ENCODE measurements at regions not wholly inside any gene's neighbourhood (a gene's known extent, or its start where the extent isn't known, plus 50 kb on each side); places are given as distances from the start of the nearest gene placed in this dataset.

- H3K4me3 ChIP-seq: no peak overlapping the region
- WGBS, 4 donors: 57 to 81% (median 70%) methylated on average over 3 of the region's 3 CpGs
- TF ChIP-seq, protein P1, sequence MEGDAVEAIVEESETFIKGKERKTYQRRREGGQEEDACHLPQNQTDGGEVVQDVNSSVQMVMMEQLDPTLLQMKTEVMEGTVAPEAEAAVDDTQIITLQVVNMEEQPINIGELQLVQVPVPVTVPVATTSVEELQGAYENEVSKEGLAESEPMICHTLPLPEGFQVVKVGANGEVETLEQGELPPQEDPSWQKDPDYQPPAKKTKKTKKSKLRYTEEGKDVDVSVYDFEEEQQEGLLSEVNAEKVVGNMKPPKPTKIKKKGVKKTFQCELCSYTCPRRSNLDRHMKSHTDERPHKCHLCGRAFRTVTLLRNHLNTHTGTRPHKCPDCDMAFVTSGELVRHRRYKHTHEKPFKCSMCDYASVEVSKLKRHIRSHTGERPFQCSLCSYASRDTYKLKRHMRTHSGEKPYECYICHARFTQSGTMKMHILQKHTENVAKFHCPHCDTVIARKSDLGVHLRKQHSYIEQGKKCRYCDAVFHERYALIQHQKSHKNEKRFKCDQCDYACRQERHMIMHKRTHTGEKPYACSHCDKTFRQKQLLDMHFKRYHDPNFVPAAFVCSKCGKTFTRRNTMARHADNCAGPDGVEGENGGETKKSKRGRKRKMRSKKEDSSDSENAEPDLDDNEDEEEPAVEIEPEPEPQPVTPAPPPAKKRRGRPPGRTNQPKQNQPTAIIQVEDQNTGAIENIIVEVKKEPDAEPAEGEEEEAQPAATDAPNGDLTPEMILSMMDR (IDR thresholded peaks at IDR 0.05): no peak
- TF ChIP-seq POLR2A (IDR thresholded peaks at IDR 0.05): no peak
- H3K9me3 ChIP-seq: peaks cover 0 to 3% (median 0%) of the 10 kb centered on the region in 12 donors
- H3K27ac ChIP-seq: no peak overlapping the region
- H3K4me1 ChIP-seq: no peaks in the 10 kb centered on the region
- H3K27me3 ChIP-seq: no peaks in the 10 kb centered on the region
- intact Hi-C loops (cut with DNase I): loop anchor here in 1 of 10 donors (10.0 kb wide), 1 partner anchor 46 kb away; no protein-coding TSS in a partner anchor
- DNase-seq (no peak), ATAC-seq (no peak)
- H3K36me3 ChIP-seq: no peaks in the 10 kb centered on the region
Measured at GRCh38 chr9:27880635-27881034, 307.4 kb upstream of the C9orf72 start.

GRCh38 chr9:27888661-27889295 is 315.5 kb upstream of the C9orf72 start:
- ATAC-seq (no peak), DNase-seq (no peak)
- H3K27me3 ChIP-seq: no peaks in the 10 kb centered on the region
- intact Hi-C loops (cut with DNase I): loop anchor here in 1 of 10 donors (10.0 kb wide), 1 partner anchor 54 kb away; no protein-coding TSS in a partner anchor
- TF ChIP-seq, protein P1 (IDR thresholded peaks at IDR 0.05): peak in 9 of 12 donors; percentile 12 to 48 (median 30)
- no peak for TF ChIP-seq POLR2A (IDR thresholded peaks at IDR 0.05)
- H3K9me3 ChIP-seq: peaks cover 0 to 3% (median 0%) of the 10 kb centered on the region in 12 donors
- no peaks in the 10 kb centered on the region for H3K36me3 ChIP-seq
- no peak overlapping the region for H3K27ac ChIP-seq
- 80 to 86% (median 85%) methylated on average over 2 of the region's 2 CpGs for WGBS, 4 donors
- H3K4me3 ChIP-seq: no peak overlapping the region
- no peaks in the 10 kb centered on the region for H3K4me1 ChIP-seq

- intact Hi-C loops (cut with DNase I): no loop called here
- H3K9me3 ChIP-seq: no peaks in the 10 kb centered on the region
- no peaks in the 10 kb centered on the region for H3K4me1 ChIP-seq
- TF ChIP-seq POLR2A (IDR thresholded peaks at IDR 0.05): no peak
- TF ChIP-seq, protein P1 (IDR thresholded peaks at IDR 0.05): no peak
- no peaks in the 10 kb centered on the region for H3K36me3 ChIP-seq
- DNase-seq (no peak), ATAC-seq (no peak)
- no peak overlapping the region for H3K27ac ChIP-seq
- no peaks in the 10 kb centered on the region for H3K27me3 ChIP-seq
- H3K4me3 ChIP-seq: no peak overlapping the region
- WGBS, 4 donors: 53 to 68% (median 62%) methylated on average over 1 of the region's 1 CpG
Measured at GRCh38 chr9:27924502-27924901, 351.2 kb upstream of the C9orf72 start.

- 74 to 89% (median 82%) methylated on average over 4 of the region's 4 CpGs for WGBS, 4 donors
- DNase-seq: no peak
- TF ChIP-seq POLR2A (IDR thresholded peaks at IDR 0.05): no peak
- TF ChIP-seq, protein P1 (IDR thresholded peaks at IDR 0.05): no peak
- H3K4me3 ChIP-seq: no peak overlapping the region
- H3K9me3 ChIP-seq: no peaks in the 10 kb centered on the region
- intact Hi-C loops (cut with DNase I): no loop called here
- H3K4me1 ChIP-seq: no peaks in the 10 kb centered on the region
- H3K27ac ChIP-seq: no peak overlapping the region
- no peak for ATAC-seq
- no peaks in the 10 kb centered on the region for H3K27me3 ChIP-seq
- H3K36me3 ChIP-seq: no peaks in the 10 kb centered on the region
Measured at GRCh38 chr9:27925815-27926214, 352.5 kb upstream of the C9orf72 start.
